WTC11 (cell line): ENCODE measurements at regions not wholly inside any gene's neighbourhood (a gene's known extent, or its start where the extent isn't known, plus 50 kb on each side); places are given as distances from the start of the nearest gene placed in this dataset.

Source experiments
- ATAC-seq: fragments of 200-7000 bp; cut with Tn5 transposase; 2 replicates; pipeline ENCODE4 v1.10.0; 2021; ENCODE audit warnings: mild to moderate bottlenecking, moderate library complexity
- CTCF ChIA-PET: fragments of 300-600 bp; sonication (Branson Sonifier 250); formaldehyde crosslinking; loops from one replicate; lab custom pipeline; 2021; ENCODE audit warnings: antibody characterized with exemption; lab: Charles Lee
- POLR2A ChIA-PET: fragments of 350-600 bp; sonication (Branson Sonifier 250); formaldehyde crosslinking; loops from one replicate; lab custom pipeline; 2021; ENCODE audit warnings: antibody characterized with exemption; lab: Charles Lee
- DNase-seq: peaks from one replicate; pipeline ENCODE4 v3.0.0; 2021; ENCODE audit warnings: low spot score
- H3K27ac Mint-ChIP-seq: 2 replicates; pipeline ENCODE4 v1.8.0; 2021; ENCODE audit warnings: mixed read lengths
- H3K27me3 Mint-ChIP-seq: 2 replicates; pipeline ENCODE4 v1.8.0; 2021; ENCODE audit warnings: low read depth, mild to moderate bottlenecking, moderate library complexity, mixed read lengths
- H3K36me3 Mint-ChIP-seq: 2 replicates; pipeline ENCODE4 v1.8.0; 2021; ENCODE audit warnings: mixed read lengths
- H3K4me1 Mint-ChIP-seq: 2 replicates; pipeline ENCODE4 v1.8.0; 2022; ENCODE audit warnings: mixed read lengths
- H3K4me3 Mint-ChIP-seq: 2 replicates; pipeline ENCODE4 v1.8.0; 2021; ENCODE audit warnings: mild to moderate bottlenecking, moderate library complexity, mixed read lengths
- H3K9me3 Mint-ChIP-seq: 2 replicates; pipeline ENCODE4 v1.8.0; 2021; ENCODE audit warnings: mixed read lengths
- ATF1 ChIP-seq: sonication (generic); formaldehyde crosslinking; IDR thresholded peaks from 2 replicates; pipeline ENCODE4 v1.8.1; 2023; ENCODE audit warnings: mild to moderate bottlenecking, moderate library complexity, missing genetic modification reagents
- CBFB ChIP-seq: sonication (generic); formaldehyde crosslinking; IDR thresholded peaks from 2 replicates; pipeline ENCODE4 v1.8.1; 2022; ENCODE audit warnings: mild to moderate bottlenecking, low read depth, missing genetic modification reagents
- CTCF ChIP-seq: fragments of 200-600 bp; IDR thresholded peaks from 2 replicates; pipeline ENCODE4 v1.8.0; 2022; ENCODE audit warnings: antibody characterized with exemption
- FOXP4 ChIP-seq: sonication (generic); formaldehyde crosslinking; IDR thresholded peaks from 2 replicates; pipeline ENCODE4 v1.8.0; 2022; ENCODE audit warnings: mild to moderate bottlenecking, missing genetic modification reagents
- GABPB1 ChIP-seq: sonication (generic); formaldehyde crosslinking; IDR thresholded peaks from 2 replicates; pipeline ENCODE4 v1.8.1; 2023; ENCODE audit warnings: mild to moderate bottlenecking, missing genetic modification reagents
- GTF2I ChIP-seq: fragments of 250-450 bp; sonication (Bioruptor Pico); conservative IDR thresholded peaks from 2 replicates; pipeline ENCODE4 v1.4.0; 2021; ENCODE audit warnings: mild to moderate bottlenecking
- JUN ChIP-seq: sonication (generic); formaldehyde crosslinking; IDR thresholded peaks from 2 replicates; pipeline ENCODE4 v1.8.0; 2023; ENCODE audit warnings: mild to moderate bottlenecking, missing genetic modification reagents
- KAT7 ChIP-seq: sonication (generic); formaldehyde crosslinking; IDR thresholded peaks from 2 replicates; pipeline ENCODE4 v1.8.1; 2023; ENCODE audit warnings: missing genetic modification reagents, mild to moderate bottlenecking, borderline replicate concordance
- OVOL2 ChIP-seq: fragments of 250-450 bp; sonication (Bioruptor Pico); IDR thresholded peaks from 2 replicates; pipeline ENCODE4 v1.9.0; 2021; ENCODE audit warnings: mild to moderate bottlenecking, borderline replicate concordance
- PRRX2 ChIP-seq: fragments of 250-450 bp; sonication (Bioruptor Pico); IDR thresholded peaks from 2 replicates; pipeline ENCODE4 v1.8.0; 2021; ENCODE audit warnings: mild to moderate bottlenecking
- SMAD3 ChIP-seq: sonication (generic); formaldehyde crosslinking; IDR thresholded peaks from 2 replicates; pipeline ENCODE4 v1.8.0; 2022; ENCODE audit warnings: missing genetic modification reagents, mild to moderate bottlenecking, borderline replicate concordance
- TCF7 ChIP-seq: sonication (generic); formaldehyde crosslinking; IDR thresholded peaks from 2 replicates; pipeline ENCODE4 v1.8.0; 2022; ENCODE audit warnings: mild to moderate bottlenecking, low read depth, missing genetic modification reagents, moderate library complexity
- TP53 ChIP-seq: sonication (generic); formaldehyde crosslinking; IDR thresholded peaks from 2 replicates; pipeline ENCODE4 v1.8.1; 2023; ENCODE audit warnings: mild to moderate bottlenecking, missing genetic modification reagents
- USF2 ChIP-seq: sonication (generic); formaldehyde crosslinking; IDR thresholded peaks from 2 replicates; pipeline ENCODE4 v1.8.1; 2023; ENCODE audit warnings: mild to moderate bottlenecking, missing genetic modification reagents, moderate library complexity
- ZMAT4 ChIP-seq: fragments of 250-450 bp; sonication (Bioruptor Pico); IDR thresholded peaks from 2 replicates; pipeline ENCODE4 v1.9.0; 2021; ENCODE audit warnings: mild to moderate bottlenecking
- ZNF232 ChIP-seq: sonication (generic); formaldehyde crosslinking; IDR thresholded peaks from 2 replicates; pipeline ENCODE4 v1.8.0; 2022; ENCODE audit warnings: mild to moderate bottlenecking, missing genetic modification reagents
- ZNF317 ChIP-seq: sonication (generic); formaldehyde crosslinking; IDR thresholded peaks from 2 replicates; pipeline ENCODE4 v1.8.1; 2023; ENCODE audit warnings: low read depth, mild to moderate bottlenecking, moderate library complexity, missing genetic modification reagents, borderline replicate concordance
- ZNF396 ChIP-seq: fragments of 250-450 bp; sonication (Bioruptor Pico); IDR thresholded peaks from 2 replicates; pipeline ENCODE4 v1.8.0; 2021; ENCODE audit warnings: mild to moderate bottlenecking, moderate library complexity, borderline replicate concordance
- ZNF425 ChIP-seq: fragments of 250-450 bp; sonication (Bioruptor Pico); conservative IDR thresholded peaks from 2 replicates; pipeline ENCODE4 v1.9.0; 2021; ENCODE audit warnings: mild to moderate bottlenecking

- CTCF ChIA-PET: interaction anchor here (0.8 to 5.4 kb wide), 9 partner anchors 11 to 153 kb away, joined by 3 to 58 read pairs (median 4); no protein-coding TSS in a partner anchor
- H3K9me3 Mint-ChIP-seq: no peaks in the 10 kb centered on the region
- ATAC-seq (no peak), DNase-seq (no peak)
- no peak overlapping the region for H3K27ac Mint-ChIP-seq
- peaks cover 54% of the 10 kb centered on the region for H3K4me1 Mint-ChIP-seq
- no peaks in the 10 kb centered on the region; the same call in 1 of the 2 replicates for H3K27me3 Mint-ChIP-seq
- POLR2A ChIA-PET: no interaction called here
- no peak overlapping the region for H3K4me3 Mint-ChIP-seq
- TF ChIP-seq USF2 (CRISPR knock-in tag) (no peak), ZNF425 (no peak), ZNF396 (no peak), PRRX2 (CRISPR knock-in tag) (no peak), ZNF317 (no peak), KAT7 (CRISPR knock-in tag) (no peak), OVOL2 (CRISPR knock-in tag) (no peak), ATF1 (CRISPR knock-in tag) (no peak), TP53 (no peak), CTCF (no peak), ZNF232 (CRISPR knock-in tag) (no peak), ZMAT4 (no peak), GABPB1 (no peak), CBFB (CRISPR knock-in tag) (no peak), FOXP4 (no peak), JUN (CRISPR knock-in tag) (no peak), SMAD3 (CRISPR knock-in tag) (no peak), TCF7 (CRISPR knock-in tag) (no peak), GTF2I (CRISPR knock-in tag) (no peak)
- H3K36me3 Mint-ChIP-seq: no peaks in the 10 kb centered on the region
Measured at GRCh38 chr11:45079943-45080719, 66.3 kb upstream of the PRDM11 start.
